Upper lobe of left lung (tissue), 4 donors: ENCODE measurements at regions not wholly inside any gene's neighbourhood (a gene's known extent, or its start where the extent isn't known, plus 50 kb on each side); places are given as distances from the start of the nearest gene placed in this dataset.

Experiments used
- CTCF ChIP-seq, 6 experiments: fragments of 450-650 bp in 4 of 6; fragments of 200-600 bp in 2 of 6; sonication (generic) in 2 of 6; IDR thresholded peaks; one replicate each; pipeline ENCODE4 v1.5.1; 2016 to 2019; ENCODE audit warnings: antibody characterized with exemption in 6 of 6
- EP300 ChIP-seq, 4 donors: sonication (generic); formaldehyde crosslinking; IDR thresholded peaks; one replicate each; pipeline ENCODE4 v1.5.1; 2017; ENCODE audit warnings: antibody characterized with exemption in 4 of 4, control low read depth in 2 of 4
- POLR2A ChIP-seq, 4 donors: fragments of 450-650 bp; IDR thresholded peaks; one replicate each; pipeline ENCODE4 v1.5.1; 2016 to 2017; ENCODE audit warnings: antibody characterized with exemption in 4 of 4, mild to moderate bottlenecking in 2 of 4

GRCh38 chr3:119085070-119085439, 50.4 kb upstream of the IGSF11 start:
- TF ChIP-seq POLR2A (IDR thresholded peaks at IDR 0.05) (no peak), CTCF (IDR thresholded peaks at IDR 0.05) (no peak), EP300 (IDR thresholded peaks at IDR 0.05) (no peak)
